ENCODE measurements at regions not wholly inside any gene's neighbourhood (a gene's known extent, or its start where the extent isn't known, plus 50 kb on each side); places are given as distances from the start of the nearest gene placed in this dataset.

DNA sequence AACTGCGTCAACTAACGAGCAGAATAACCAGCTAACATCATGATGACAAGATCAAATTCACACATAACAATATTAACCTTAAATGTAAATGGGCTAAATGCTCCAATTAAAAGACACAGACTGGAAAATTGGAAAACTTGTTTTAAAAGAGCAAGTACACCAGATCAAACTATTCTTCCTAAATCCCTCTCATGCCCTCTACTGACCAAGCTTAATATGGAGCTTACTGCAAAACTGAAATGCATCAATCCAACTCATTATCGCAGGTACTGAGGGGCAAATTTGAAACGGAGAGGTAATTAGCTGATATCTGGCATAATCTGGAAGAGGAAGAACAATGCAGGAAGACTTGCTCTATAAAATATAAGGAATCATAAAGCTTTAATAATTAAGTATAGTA lies 1223.8 kb downstream of the NXPH1 start:
- TF ChIP-seq, protein P1, sequence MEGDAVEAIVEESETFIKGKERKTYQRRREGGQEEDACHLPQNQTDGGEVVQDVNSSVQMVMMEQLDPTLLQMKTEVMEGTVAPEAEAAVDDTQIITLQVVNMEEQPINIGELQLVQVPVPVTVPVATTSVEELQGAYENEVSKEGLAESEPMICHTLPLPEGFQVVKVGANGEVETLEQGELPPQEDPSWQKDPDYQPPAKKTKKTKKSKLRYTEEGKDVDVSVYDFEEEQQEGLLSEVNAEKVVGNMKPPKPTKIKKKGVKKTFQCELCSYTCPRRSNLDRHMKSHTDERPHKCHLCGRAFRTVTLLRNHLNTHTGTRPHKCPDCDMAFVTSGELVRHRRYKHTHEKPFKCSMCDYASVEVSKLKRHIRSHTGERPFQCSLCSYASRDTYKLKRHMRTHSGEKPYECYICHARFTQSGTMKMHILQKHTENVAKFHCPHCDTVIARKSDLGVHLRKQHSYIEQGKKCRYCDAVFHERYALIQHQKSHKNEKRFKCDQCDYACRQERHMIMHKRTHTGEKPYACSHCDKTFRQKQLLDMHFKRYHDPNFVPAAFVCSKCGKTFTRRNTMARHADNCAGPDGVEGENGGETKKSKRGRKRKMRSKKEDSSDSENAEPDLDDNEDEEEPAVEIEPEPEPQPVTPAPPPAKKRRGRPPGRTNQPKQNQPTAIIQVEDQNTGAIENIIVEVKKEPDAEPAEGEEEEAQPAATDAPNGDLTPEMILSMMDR (optimal IDR thresholded peaks at IDR 0.05 in 1 of 3, IDR thresholded peaks at IDR 0.05 in 1 of 3, conservative IDR thresholded peaks at IDR 0.05 in 1 of 3; ENCODE audit: extremely low read depth in 1 of 3, insufficient read depth in 2 of 3, low read length in 3 of 3), result no peak
- no peak for TF ChIP-seq EZH2 (IDR thresholded peaks at IDR 0.05; ENCODE audit: low read length)

Data from keratinocyte (primary cell).